ENCODE measurements at regions not wholly inside any gene's neighbourhood (a gene's known extent, or its start where the extent isn't known, plus 50 kb on each side); places are given as distances from the start of the nearest gene placed in this dataset.

DNA sequence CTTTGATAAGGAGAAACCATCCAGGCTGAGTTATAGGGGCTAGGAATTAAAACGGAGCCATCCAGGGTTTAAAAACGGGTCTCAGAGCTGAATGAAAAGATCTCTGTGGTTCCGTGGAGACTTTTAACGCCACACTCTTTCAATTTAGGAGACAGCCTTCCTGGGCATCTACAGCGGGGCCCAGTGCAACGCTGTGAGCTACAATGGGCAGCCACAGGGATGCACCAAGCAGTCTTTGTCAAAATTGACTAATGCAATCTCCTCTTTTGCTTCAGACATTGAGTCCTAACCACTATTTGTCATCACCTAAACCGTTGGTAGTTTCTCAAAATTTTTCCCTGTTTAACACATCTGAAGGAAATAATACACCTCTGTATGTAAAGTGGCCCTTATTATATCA lies 96.6 kb upstream of the ABCA1 start:
- TF ChIP-seq SIN3A (IDR thresholded peaks at IDR 0.05; ENCODE audit: borderline replicate concordance, insufficient read depth, low read depth, low read length) (no peak), POLR2AphosphoS5 (IDR thresholded peaks at IDR 0.05; ENCODE audit: low read depth, low read length) (no peak), TCF7L2 (IDR thresholded peaks at IDR 0.05; ENCODE audit: low read depth, low read length) (no peak)
- TF ChIP-seq, protein P1, sequence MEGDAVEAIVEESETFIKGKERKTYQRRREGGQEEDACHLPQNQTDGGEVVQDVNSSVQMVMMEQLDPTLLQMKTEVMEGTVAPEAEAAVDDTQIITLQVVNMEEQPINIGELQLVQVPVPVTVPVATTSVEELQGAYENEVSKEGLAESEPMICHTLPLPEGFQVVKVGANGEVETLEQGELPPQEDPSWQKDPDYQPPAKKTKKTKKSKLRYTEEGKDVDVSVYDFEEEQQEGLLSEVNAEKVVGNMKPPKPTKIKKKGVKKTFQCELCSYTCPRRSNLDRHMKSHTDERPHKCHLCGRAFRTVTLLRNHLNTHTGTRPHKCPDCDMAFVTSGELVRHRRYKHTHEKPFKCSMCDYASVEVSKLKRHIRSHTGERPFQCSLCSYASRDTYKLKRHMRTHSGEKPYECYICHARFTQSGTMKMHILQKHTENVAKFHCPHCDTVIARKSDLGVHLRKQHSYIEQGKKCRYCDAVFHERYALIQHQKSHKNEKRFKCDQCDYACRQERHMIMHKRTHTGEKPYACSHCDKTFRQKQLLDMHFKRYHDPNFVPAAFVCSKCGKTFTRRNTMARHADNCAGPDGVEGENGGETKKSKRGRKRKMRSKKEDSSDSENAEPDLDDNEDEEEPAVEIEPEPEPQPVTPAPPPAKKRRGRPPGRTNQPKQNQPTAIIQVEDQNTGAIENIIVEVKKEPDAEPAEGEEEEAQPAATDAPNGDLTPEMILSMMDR (IDR thresholded peaks at IDR 0.05) = no peak
- TF ChIP-seq, protein P2, sequence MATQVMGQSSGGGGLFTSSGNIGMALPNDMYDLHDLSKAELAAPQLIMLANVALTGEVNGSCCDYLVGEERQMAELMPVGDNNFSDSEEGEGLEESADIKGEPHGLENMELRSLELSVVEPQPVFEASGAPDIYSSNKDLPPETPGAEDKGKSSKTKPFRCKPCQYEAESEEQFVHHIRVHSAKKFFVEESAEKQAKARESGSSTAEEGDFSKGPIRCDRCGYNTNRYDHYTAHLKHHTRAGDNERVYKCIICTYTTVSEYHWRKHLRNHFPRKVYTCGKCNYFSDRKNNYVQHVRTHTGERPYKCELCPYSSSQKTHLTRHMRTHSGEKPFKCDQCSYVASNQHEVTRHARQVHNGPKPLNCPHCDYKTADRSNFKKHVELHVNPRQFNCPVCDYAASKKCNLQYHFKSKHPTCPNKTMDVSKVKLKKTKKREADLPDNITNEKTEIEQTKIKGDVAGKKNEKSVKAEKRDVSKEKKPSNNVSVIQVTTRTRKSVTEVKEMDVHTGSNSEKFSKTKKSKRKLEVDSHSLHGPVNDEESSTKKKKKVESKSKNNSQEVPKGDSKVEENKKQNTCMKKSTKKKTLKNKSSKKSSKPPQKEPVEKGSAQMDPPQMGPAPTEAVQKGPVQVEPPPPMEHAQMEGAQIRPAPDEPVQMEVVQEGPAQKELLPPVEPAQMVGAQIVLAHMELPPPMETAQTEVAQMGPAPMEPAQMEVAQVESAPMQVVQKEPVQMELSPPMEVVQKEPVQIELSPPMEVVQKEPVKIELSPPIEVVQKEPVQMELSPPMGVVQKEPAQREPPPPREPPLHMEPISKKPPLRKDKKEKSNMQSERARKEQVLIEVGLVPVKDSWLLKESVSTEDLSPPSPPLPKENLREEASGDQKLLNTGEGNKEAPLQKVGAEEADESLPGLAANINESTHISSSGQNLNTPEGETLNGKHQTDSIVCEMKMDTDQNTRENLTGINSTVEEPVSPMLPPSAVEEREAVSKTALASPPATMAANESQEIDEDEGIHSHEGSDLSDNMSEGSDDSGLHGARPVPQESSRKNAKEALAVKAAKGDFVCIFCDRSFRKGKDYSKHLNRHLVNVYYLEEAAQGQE (IDR thresholded peaks at IDR 0.05; ENCODE audit: insufficient read depth in 1 of 2, low read depth in 2 of 2, low read length in 1 of 2) = no peak
